BE2C (cell line): ENCODE measurements at regions not wholly inside any gene's neighbourhood (a gene's known extent, or its start where the extent isn't known, plus 50 kb on each side); places are given as distances from the start of the nearest gene placed in this dataset.

Experiments
- DNase-seq: peaks from one replicate; pipeline ENCODE4 v3.0.0-alpha.2; 2020
- H3K27me3 ChIP-seq: fragments of 250-450 bp; sonication (Bioruptor Pico); 2 replicates; pipeline ENCODE4 v1.5.1; 2020; ENCODE audit warnings: mild to moderate bottlenecking
- H3K36me3 ChIP-seq: fragments of 250-450 bp; sonication (Bioruptor Pico); 2 replicates; pipeline ENCODE4 v1.5.1; 2020; ENCODE audit warnings: mild to moderate bottlenecking
- H3K4me1 ChIP-seq: fragments of 250-450 bp; sonication (Bioruptor Pico); 2 replicates; pipeline ENCODE4 v1.5.1; 2020
- H3K4me3 ChIP-seq: 2 replicates; pipeline ENCODE4 v1.5.1; 2011; ENCODE audit warnings: low read depth, low read length
- H3K9me3 ChIP-seq: fragments of 250-450 bp; sonication (Bioruptor Pico); 2 replicates; pipeline ENCODE4 v1.5.1; 2020
- TF ChIP-seq, protein P1 (sequence below): IDR thresholded peaks from 2 replicates; pipeline ENCODE4 v1.5.1; 2012; ENCODE audit warnings: mild to moderate bottlenecking, low read depth, low read length

DNA sequence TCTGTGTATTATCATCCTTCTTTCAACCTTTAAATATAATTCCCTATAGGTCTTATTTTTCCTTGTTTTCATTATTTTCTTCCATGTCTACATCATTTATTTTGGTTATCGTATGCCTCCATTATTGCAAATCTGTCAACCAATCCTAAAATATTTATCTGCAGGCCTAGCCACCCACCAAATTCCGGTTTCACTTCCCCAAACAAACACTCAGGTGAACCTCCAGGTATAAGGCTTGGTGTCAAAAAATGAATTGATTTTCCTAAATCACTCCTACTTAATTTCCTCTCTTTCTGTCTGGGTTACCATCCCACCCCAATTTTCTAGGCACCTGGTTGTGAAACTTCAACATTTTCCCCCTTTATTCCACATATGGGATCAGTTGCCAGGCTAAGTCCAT, 111.9 kb upstream of the LINC00305 start:
- no peak for DNase-seq
- H3K4me1 ChIP-seq: no peaks in the 10 kb centered on the region
- no peaks in the 10 kb centered on the region for H3K27me3 ChIP-seq
- no peak overlapping the region for H3K4me3 ChIP-seq
- no peaks in the 10 kb centered on the region for H3K9me3 ChIP-seq
- H3K36me3 ChIP-seq: no peaks in the 10 kb centered on the region
- TF ChIP-seq, protein P1, sequence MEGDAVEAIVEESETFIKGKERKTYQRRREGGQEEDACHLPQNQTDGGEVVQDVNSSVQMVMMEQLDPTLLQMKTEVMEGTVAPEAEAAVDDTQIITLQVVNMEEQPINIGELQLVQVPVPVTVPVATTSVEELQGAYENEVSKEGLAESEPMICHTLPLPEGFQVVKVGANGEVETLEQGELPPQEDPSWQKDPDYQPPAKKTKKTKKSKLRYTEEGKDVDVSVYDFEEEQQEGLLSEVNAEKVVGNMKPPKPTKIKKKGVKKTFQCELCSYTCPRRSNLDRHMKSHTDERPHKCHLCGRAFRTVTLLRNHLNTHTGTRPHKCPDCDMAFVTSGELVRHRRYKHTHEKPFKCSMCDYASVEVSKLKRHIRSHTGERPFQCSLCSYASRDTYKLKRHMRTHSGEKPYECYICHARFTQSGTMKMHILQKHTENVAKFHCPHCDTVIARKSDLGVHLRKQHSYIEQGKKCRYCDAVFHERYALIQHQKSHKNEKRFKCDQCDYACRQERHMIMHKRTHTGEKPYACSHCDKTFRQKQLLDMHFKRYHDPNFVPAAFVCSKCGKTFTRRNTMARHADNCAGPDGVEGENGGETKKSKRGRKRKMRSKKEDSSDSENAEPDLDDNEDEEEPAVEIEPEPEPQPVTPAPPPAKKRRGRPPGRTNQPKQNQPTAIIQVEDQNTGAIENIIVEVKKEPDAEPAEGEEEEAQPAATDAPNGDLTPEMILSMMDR: no peak

DNA sequence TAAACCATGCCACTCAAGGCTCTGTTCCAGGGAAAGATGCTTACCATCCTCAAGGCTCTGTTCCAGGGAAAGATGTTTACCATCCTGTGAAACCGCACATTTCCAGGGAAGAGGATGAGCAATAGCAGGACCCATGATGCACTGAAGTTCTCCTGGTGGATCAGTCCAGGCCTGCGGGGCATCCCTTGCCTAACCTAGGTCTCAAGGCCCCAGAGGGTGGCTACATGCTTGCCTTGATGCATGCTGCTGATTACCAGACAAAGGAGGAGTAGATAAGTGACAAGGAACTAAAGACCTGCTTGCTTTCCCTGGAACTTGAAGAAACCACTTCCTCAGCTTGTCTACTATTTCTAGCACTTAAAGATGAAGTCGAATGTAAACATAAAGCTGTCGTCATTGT, 111.0 kb upstream of the LINC00305 start:
- H3K4me3 ChIP-seq: no peak overlapping the region
- TF ChIP-seq, protein P1: no peak
- no peaks in the 10 kb centered on the region for H3K4me1 ChIP-seq
- no peaks in the 10 kb centered on the region for H3K36me3 ChIP-seq
- H3K27me3 ChIP-seq: no peaks in the 10 kb centered on the region
- no peak for DNase-seq
- no peaks in the 10 kb centered on the region for H3K9me3 ChIP-seq

DNA sequence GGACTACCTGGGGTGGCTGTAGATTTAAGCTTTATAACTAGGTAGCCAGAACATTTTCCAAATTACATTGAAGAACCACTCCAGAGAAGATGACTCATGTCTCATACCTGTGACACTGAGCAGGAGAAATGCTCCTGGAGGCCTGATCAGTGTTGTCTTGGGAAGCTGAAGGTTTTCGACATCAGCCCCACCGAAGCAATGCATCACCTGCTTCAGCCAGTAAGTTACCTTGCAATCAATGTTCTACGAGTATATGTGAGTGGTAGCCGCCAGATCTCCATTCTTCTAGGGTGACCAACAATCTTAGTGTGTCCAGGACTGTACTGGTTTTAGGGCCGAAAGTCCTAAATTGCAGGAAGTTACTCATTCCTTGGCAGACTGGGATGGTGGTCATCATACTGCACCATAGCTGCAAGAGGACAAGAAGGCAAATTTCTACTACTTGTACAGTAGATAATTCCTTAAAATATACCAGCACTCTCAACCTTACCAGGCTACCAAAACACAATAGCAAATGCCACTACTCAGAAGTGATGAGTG, 109.3 kb upstream of the LINC00305 start:
- H3K36me3 ChIP-seq: no peaks in the 10 kb centered on the region
- TF ChIP-seq, protein P1: no peak
- H3K4me1 ChIP-seq: no peaks in the 10 kb centered on the region
- DNase-seq: no peak
- no peak overlapping the region for H3K4me3 ChIP-seq
- H3K27me3 ChIP-seq: no peaks in the 10 kb centered on the region
- no peaks in the 10 kb centered on the region for H3K9me3 ChIP-seq

DNA sequence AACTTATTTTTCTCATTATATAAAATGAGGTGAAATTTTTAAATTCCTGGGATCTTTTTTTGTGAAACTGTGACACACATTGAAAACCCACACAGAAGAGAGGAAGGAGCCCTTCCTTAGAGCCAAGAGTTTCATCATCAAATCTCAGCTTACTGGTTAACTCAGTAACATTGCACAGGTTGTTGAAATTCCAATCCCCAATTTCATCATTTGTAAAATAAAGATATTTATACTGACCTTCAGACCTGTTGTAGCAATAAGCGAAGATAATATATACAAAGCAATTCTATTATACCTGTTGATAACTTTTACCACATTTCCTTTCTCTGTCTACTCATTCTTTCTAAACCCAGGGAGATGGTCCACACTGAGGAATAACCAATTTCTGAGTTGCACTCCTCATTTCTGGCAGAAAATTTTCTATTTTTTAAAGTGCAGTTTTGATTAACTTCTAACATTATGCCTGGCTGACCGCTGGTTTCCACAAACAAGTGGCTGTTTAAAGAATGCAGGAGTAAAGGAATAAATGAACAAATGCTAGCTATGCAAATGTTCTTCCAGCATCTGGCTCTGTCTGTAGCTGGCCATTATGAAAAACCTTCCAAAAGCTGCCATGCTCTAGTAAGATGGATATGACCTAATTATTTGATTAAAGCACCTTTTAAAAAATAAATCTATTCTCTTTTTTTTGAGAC, 105.7 kb upstream of the LINC00305 start:
- no peak overlapping the region for H3K4me3 ChIP-seq
- TF ChIP-seq, protein P1: no peak
- no peaks in the 10 kb centered on the region for H3K4me1 ChIP-seq
- no peaks in the 10 kb centered on the region for H3K36me3 ChIP-seq
- no peak for DNase-seq
- H3K27me3 ChIP-seq: no peaks in the 10 kb centered on the region
- H3K9me3 ChIP-seq: no peaks in the 10 kb centered on the region

DNA sequence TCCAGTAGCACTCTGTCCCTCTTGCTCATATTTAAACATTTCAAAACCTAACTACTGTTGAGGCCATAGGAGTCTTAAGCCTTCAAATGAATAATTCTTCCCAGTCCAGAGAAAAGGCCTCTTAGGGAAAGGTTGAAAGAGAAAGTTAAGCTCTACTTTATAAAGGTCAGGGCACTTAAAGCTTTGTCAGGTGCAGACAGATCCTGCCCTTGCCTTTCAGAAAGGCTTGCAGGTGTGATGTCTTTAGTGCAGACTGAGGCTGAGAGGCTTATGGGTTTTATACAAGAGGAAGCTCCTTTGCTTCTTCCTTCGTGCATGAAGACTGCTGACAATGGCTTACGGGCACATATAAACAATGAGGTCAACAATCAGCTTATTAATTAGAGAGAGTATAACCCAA, 105.0 kb upstream of the LINC00305 start:
- no peak overlapping the region for H3K4me3 ChIP-seq
- TF ChIP-seq, protein P1: no peak
- DNase-seq: no peak

DNA sequence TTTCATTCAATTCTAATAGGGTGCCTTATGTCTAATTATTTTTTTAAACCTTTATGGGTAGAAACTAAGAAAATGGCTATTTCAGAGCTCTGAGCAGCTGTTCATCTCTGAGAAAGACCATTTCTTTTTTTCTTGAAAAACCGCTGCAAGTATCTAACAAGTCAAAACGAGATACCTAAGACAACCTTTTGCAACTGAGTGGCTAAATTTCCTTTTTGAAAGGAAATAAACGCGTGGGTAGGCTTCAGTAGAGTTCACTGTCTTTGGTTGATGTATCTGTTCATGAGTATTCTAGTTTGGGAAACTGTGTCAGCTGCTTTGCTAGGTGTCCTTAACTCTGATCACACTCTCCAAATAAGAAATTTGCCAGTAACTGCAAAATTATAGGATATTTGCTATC, 104.3 kb upstream of the LINC00305 start:
- no peaks in the 10 kb centered on the region for H3K4me1 ChIP-seq
- no peak for DNase-seq
- H3K27me3 ChIP-seq: no peaks in the 10 kb centered on the region
- H3K4me3 ChIP-seq: no peak overlapping the region
- TF ChIP-seq, protein P1: no peak
- no peaks in the 10 kb centered on the region for H3K36me3 ChIP-seq
- no peaks in the 10 kb centered on the region for H3K9me3 ChIP-seq

More for the DNA sequence above, 105.0 kb upstream of the LINC00305 start:
- no peaks in the 10 kb centered on the region for H3K4me1 ChIP-seq
- no peaks in the 10 kb centered on the region for H3K36me3 ChIP-seq
- no peaks in the 10 kb centered on the region for H3K9me3 ChIP-seq
- no peaks in the 10 kb centered on the region for H3K27me3 ChIP-seq
